Hypothalamus (tissue), 51 donors: ENCODE measurements at regions not wholly inside any gene's neighbourhood (a gene's known extent, or its start where the extent isn't known, plus 50 kb on each side); places are given as distances from the start of the nearest gene placed in this dataset.

Experiments
- DNase-seq, 51 donors: peaks; one replicate each; lab custom pipeline; 2025; lab: John Stamatoyannopoulos, UW

- no peak for DNase-seq
These were observed 197.7 kb downstream of the MTX2 start for GRCh38 chr2:176466918-176467452.

- no peak for DNase-seq
These were observed 198.4 kb downstream of the MTX2 start for GRCh38 chr2:176467595-176467994.

DNA sequence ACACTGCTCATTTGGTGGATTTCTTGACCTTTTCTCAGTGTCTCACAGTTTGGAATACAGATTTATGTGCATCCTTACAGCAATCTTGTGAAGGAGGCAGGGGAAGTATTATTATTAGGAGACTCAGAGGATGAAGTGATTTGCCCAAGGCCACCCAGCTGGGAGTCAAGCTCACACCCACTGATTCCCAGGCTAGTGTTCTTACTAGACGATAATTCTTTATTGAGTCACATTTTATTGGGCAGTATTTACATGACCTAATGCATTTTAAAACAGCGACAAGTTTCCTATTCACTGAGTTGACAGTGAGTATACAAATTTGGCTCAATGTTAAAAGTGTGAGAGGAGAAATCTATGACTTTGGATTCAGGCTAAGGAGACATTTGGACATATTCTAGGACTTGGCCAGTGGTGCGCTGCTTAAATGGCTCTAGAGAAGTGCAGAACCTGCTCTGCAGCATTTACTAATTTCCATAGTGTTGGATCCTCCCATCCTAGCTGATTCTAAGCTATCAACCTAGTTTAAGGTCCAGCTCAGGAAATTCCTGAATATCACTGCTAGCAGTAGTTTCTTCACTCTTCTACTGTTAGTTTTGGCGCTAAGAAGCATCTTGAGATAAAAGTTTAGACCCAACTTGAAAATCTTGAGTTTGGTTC is 199.3 kb downstream of the MTX2 start:
- no peak for DNase-seq

DNA sequence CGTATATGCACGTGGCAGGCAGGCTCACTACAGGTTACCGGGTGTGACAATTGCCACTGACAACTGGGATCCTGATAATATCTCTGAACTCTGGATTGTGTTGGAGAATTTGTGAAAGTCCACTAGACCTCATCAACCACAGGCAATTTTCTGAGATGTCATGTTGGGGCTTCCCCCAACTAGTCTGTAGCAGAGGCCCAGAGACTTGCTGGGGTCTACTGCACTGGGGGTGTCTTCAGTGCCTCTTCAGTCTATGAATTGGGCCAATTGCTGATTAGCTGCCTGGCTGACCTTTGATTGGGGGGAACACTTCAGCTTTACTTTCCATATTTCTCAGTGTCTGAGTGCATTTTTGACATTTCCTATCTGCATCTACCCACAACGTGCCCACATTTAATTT is 201.5 kb downstream of the MTX2 start:
- DNase-seq, result no peak

GRCh38 chr2:176471949-176472348 is 202.7 kb downstream of the MTX2 start:
- DNase-seq, result no peak

GRCh38 chr2:176473177-176473576 is 203.9 kb downstream of the MTX2 start:
- DNase-seq, result peak in 1 of 51 donors; percentile 2

GRCh38 chr2:176473851-176474250 is 204.6 kb downstream of the MTX2 start:
- DNase-seq, result no peak

GRCh38 chr2:176477336-176477735 is 208.1 kb downstream of the MTX2 start:
- no peak for DNase-seq

GRCh38 chr2:176479961-176480360 is 210.7 kb downstream of the MTX2 start:
- no peak for DNase-seq

DNA sequence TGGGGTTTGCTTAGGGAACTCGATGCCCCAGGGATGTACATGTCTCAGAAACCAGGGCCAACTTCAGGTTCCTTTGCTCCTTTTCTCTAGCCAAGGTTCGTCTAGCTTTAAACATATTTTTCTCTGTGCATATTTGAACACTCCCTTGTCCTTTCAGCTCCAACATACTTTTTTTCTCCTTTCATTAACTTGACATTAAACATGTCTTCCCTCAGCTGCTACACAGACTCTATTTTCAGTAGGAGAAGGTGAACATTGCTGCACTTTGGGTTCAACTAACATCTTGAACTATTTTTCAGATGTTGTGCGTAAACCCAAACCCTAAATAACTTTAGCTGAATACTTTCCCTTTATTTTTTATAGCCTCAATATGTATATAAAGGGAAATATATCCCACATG is 212.9 kb downstream of the MTX2 start:
- no peak for DNase-seq

DNA sequence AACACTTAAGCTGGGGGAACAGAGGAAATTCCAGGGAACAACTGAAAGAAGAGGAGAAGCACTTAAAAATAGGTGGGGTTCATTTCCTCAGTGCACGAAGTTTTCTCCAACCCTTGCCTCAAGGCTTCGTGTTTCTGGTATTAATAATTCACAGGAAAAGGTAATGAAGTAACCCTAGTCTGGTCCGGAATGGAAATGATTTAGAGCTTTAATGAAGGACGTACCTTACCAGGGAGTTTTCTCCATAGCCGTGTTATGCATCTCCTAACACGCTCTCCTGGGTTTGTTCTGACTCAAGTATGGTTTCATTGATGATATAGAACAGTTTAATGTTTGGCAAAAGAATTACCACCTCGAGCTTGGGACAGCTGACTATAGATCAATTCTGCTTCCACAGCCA is 214.2 kb downstream of the MTX2 start:
- DNase-seq, result no peak

DNA sequence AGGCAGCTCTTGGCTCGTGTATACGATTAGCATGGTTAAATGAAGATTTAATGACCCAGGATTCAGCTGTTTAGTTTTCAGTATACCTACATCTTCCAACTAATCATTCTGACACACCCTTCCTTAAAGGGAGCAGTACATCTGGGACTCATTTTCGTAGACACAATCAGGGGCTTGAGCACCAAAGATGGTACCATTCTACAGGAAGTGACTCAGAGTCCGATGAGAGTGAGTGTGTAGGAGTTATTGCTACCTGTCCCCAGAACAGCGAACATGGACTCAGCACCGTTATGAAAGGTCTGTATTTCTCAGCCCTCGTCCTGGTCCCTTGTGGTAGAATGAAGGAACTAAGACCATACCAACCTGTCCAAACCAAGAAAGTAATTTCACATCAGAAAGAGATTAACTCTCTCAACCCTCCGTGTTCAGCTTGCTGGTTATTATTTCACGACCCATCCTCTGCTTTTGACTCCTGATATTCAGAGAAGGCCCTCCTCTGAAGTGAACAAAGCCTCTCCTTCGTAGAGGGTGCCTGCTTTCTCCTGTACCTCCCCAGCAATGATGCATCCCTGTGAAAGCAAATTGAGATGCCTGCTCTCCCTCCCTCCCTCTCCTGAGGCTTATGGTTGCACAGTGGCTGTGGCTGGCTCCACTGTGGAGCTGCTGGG is 214.8 kb downstream of the MTX2 start:
- DNase-seq, result no peak

GRCh38 chr2:176484838-176485237 is 215.6 kb downstream of the MTX2 start:
- peak in 2 of 51 donors; percentile 0 to 8 for DNase-seq

DNA sequence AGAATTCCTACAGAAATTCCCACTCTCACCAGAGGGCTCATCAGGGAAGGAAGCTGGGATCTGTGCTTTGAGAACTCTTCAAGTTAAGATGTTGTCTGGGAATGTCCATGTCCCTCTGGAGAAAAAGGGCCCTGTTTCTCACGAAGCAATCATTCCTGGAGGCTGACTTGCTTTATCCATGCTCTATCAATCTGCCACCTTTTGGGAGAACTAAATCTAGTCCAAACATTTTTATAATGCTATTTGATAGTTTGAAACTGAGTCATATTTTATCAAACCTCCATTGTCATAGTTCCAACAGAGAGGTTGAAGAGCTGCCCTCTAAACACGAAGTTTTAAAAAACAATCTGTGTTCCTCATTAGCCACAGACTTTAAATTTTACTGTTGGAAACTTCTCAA is 219.2 kb downstream of the MTX2 start:
- DNase-seq, result no peak

GRCh38 chr2:176490061-176490861 is 221.0 kb downstream of the MTX2 start:
- peak in 33 of 51 donors; percentile 1 to 55 (median 24) for DNase-seq

- DNase-seq, result peak in 1 of 51 donors; percentile 33
These were observed 222.1 kb downstream of the MTX2 start for GRCh38 chr2:176491172-176491904.

DNA sequence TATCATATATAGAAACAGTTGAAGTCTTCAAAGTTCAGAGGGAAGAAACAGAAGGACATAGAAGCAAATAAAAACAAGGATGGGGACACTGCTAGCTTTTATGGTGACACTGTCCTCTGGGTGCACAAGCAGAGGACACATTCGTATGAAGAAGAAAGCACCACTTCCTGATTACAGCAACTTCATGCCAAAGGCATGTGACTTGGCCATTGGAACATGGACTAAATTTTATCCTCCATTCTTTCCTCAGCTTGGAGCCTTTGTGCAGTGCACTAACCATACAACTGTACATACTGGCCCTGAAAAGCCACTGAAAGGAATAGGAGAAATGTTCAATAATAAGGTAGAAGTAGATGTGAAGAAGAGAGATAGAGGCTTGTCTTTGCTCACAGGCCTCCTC is 223.3 kb downstream of the MTX2 start:
- DNase-seq, result no peak

- peak in 2 of 51 donors; percentile 0 to 6 for DNase-seq
These were observed 224.1 kb downstream of the MTX2 start for GRCh38 chr2:176493226-176493825.

DNA sequence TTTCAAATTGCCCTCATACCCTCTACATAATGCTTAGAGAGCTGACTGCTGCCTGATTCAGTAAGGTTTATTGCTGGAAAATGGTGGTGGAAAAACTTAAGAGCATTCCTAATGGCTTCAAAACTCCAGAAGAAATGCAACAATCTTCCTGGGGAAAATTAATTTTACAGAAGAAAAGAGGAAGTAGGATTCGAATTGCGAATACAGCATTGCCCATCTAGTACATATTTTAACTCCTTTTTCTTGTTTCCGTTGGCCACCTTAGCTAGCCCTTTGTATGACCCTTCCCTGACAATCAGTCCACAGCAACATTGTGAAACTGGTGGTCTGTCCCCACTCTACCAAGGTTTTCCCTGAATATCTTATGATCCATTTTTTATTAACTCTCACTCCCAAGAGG is 224.7 kb downstream of the MTX2 start:
- DNase-seq, result no peak

DNA sequence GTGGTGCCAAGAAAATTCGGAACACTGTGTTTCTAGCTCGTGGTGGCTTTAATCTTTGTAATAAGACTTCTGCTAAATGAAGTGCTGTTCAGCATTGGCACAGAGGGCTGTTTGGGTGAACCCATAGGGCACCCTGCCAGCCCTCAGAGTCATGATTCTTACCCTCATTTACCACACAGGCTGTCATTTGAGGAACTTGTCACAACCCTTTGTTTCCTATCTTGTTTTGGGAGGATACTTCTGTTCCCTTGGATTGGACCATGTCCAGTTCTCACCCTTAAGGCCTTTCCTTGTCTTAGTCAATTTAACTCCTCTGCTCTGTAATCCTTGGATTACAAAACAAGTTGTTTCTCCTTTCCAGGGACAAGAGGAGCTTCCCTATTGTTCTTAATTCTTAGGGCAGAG is 225.7 kb downstream of the MTX2 start:
- DNase-seq, result peak in 33 of 51 donors; percentile 1 to 62 (median 18)
